Liver (tissue), 3 donors: ENCODE measurements at regions not wholly inside any gene's neighbourhood (a gene's known extent, or its start where the extent isn't known, plus 50 kb on each side); places are given as distances from the start of the nearest gene placed in this dataset.

ENCODE experiments used
- EGR1 ChIP-seq, 2 donors: IDR thresholded peaks; 2 replicates each; pipeline ENCODE4 v1.6.1; 2016 to 2018; ENCODE audit warnings: antibody characterized with exemption in 2 of 2, low read depth in 2 of 2
- HNF4A ChIP-seq, 2 donors: conservative IDR thresholded peaks; 2 replicates each; pipeline ENCODE4 v1.6.1; 2016; ENCODE audit warnings: antibody characterized with exemption in 2 of 2, mild to moderate bottlenecking in 2 of 2
- JUND ChIP-seq, 2 donors: IDR thresholded peaks; 2 replicates each; pipeline ENCODE4 v1.6.1; 2016; ENCODE audit warnings: antibody characterized with exemption in 2 of 2
- SP1 ChIP-seq: IDR thresholded peaks from 2 replicates; pipeline ENCODE4 v1.6.1; 2018; ENCODE audit warnings: antibody characterized with exemption, mild to moderate bottlenecking
- TF ChIP-seq, protein P1 (sequence below): fragments of 150-350 bp; IDR thresholded peaks from 2 replicates; pipeline ENCODE4 v1.5.1; 2017; ENCODE audit warnings: improper control_type of control experiment, low read depth, low read length; ENCODE audit not compliant: missing input control
- TF ChIP-seq, protein P2 (sequence below): IDR thresholded peaks from 2 replicates; pipeline ENCODE4 v1.6.1; 2016; ENCODE audit warnings: antibody characterized with exemption, mild to moderate bottlenecking
- donor health status: healthy.
- donor health status: healthy.

DNA sequence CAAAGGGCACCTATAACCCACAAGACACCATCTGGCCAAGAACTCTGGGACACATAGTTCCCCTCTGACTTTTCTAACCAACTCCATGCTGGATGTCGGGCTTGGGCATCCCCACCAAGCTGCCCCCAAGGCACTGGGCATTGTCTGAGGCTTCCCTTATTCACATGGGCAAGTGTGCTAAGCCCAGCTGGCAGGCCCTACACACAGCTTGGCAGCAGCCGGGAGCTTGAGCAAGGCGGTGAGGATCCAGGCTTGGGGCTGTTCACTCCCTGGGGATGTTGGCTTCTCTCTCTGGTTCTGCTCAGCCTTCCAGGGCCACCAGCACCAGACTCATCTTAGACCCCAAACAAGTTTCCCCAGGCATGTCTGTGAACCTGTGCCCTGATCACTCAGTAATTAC lies 138.3 kb upstream of the KAZN start:
- TF ChIP-seq JUND (IDR thresholded peaks at IDR 0.05) (no peak), EGR1 (IDR thresholded peaks at IDR 0.05; ENCODE audit: low read depth in 2 of 2) (no peak), SP1 (no peak), HNF4A (conservative IDR thresholded peaks at IDR 0.05) (no peak)
- TF ChIP-seq, protein P1, sequence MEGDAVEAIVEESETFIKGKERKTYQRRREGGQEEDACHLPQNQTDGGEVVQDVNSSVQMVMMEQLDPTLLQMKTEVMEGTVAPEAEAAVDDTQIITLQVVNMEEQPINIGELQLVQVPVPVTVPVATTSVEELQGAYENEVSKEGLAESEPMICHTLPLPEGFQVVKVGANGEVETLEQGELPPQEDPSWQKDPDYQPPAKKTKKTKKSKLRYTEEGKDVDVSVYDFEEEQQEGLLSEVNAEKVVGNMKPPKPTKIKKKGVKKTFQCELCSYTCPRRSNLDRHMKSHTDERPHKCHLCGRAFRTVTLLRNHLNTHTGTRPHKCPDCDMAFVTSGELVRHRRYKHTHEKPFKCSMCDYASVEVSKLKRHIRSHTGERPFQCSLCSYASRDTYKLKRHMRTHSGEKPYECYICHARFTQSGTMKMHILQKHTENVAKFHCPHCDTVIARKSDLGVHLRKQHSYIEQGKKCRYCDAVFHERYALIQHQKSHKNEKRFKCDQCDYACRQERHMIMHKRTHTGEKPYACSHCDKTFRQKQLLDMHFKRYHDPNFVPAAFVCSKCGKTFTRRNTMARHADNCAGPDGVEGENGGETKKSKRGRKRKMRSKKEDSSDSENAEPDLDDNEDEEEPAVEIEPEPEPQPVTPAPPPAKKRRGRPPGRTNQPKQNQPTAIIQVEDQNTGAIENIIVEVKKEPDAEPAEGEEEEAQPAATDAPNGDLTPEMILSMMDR: no peak
- TF ChIP-seq, protein P2, sequence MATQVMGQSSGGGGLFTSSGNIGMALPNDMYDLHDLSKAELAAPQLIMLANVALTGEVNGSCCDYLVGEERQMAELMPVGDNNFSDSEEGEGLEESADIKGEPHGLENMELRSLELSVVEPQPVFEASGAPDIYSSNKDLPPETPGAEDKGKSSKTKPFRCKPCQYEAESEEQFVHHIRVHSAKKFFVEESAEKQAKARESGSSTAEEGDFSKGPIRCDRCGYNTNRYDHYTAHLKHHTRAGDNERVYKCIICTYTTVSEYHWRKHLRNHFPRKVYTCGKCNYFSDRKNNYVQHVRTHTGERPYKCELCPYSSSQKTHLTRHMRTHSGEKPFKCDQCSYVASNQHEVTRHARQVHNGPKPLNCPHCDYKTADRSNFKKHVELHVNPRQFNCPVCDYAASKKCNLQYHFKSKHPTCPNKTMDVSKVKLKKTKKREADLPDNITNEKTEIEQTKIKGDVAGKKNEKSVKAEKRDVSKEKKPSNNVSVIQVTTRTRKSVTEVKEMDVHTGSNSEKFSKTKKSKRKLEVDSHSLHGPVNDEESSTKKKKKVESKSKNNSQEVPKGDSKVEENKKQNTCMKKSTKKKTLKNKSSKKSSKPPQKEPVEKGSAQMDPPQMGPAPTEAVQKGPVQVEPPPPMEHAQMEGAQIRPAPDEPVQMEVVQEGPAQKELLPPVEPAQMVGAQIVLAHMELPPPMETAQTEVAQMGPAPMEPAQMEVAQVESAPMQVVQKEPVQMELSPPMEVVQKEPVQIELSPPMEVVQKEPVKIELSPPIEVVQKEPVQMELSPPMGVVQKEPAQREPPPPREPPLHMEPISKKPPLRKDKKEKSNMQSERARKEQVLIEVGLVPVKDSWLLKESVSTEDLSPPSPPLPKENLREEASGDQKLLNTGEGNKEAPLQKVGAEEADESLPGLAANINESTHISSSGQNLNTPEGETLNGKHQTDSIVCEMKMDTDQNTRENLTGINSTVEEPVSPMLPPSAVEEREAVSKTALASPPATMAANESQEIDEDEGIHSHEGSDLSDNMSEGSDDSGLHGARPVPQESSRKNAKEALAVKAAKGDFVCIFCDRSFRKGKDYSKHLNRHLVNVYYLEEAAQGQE: no peak
